Left lung (tissue), 4 donors: ENCODE measurements at regions not wholly inside any gene's neighbourhood (a gene's known extent, or its start where the extent isn't known, plus 50 kb on each side); places are given as distances from the start of the nearest gene placed in this dataset.

Experiments
- ATAC-seq: fragments of 200-7000 bp; cut with Tn5 transposase; one replicate; pipeline ENCODE4 v1.9.1; 2020; ENCODE audit warnings: moderate library complexity
- DNase-seq, 4 donors: peaks; one replicate each; pipeline ENCODE4 v3.0.0-alpha.2; 2013 to 2020
- H3K27ac ChIP-seq, 2 donors: fragments of 200-600 bp; sonication (generic) in 1 of 2; one replicate each; pipeline versions ENCODE4 v1.5.0 to v1.8.0; 2020 to 2021
- H3K27me3 ChIP-seq, 2 donors: fragments of 200-600 bp; sonication (generic) in 1 of 2; one replicate each; pipeline versions ENCODE4 v1.5.0 to v1.8.0; 2020 to 2021
- H3K36me3 ChIP-seq, 2 donors: fragments of 200-600 bp; sonication (generic) in 1 of 2; one replicate each; pipeline versions ENCODE4 v1.5.0 to v1.8.0; 2020 to 2021
- H3K4me1 ChIP-seq, 2 donors: fragments of 200-600 bp; one replicate each; pipeline ENCODE4 v1.8.0; 2021
- H3K4me3 ChIP-seq, 2 donors: fragments of 200-600 bp; sonication (generic) in 1 of 2; one replicate each; pipeline versions ENCODE4 v1.5.0 to v1.8.0; 2020 to 2021; ENCODE audit warnings: mild to moderate bottlenecking in 1 of 2
- H3K9me3 ChIP-seq, 2 donors: fragments of 200-600 bp; sonication (generic) in 1 of 2; one replicate each; pipeline versions ENCODE4 v1.5.0 to v1.8.0; 2020 to 2021
- CTCF ChIP-seq, 2 donors: fragments of 200-600 bp; sonication (generic) in 1 of 2; IDR thresholded peaks; one replicate each; pipeline versions ENCODE4 v1.5.0 to v1.8.0; 2021; ENCODE audit warnings: antibody characterized with exemption in 2 of 2
- intact Hi-C, 2 donors: fragments of 100-400 bp; cut with DNase I; formaldehyde crosslinking; loops; one replicate each; pipeline versions ENCODE4 v1.11.2 to v1.14.2; 2022
- donor health status: DM: no; HTN: yes; CAD: no.
- donor health status: DM: no; HTN: no; CAD: no.

- intact Hi-C loops: no loop called here
- peaks cover 0 to 13% of the 10 kb centered on the region in 2 donors for H3K9me3 ChIP-seq
- no peak overlapping the region for H3K4me3 ChIP-seq
- no peak for TF ChIP-seq CTCF (IDR thresholded peaks at IDR 0.05)
- H3K36me3 ChIP-seq: no peaks in the 10 kb centered on the region
- H3K4me1 ChIP-seq: no peaks in the 10 kb centered on the region
- no peak for ATAC-seq
- DNase-seq: no peak
- H3K27ac ChIP-seq: no peak overlapping the region
- peaks cover 0 to 5% of the 10 kb centered on the region in 2 donors for H3K27me3 ChIP-seq
Measured at GRCh38 chr11:133619397-133619796, 87.1 kb upstream of the OPCML start.

GRCh38 chr11:133618544-133618943, 86.2 kb upstream of the OPCML start:
- no peaks in the 10 kb centered on the region for H3K4me1 ChIP-seq
- no peak overlapping the region for H3K4me3 ChIP-seq
- H3K27ac ChIP-seq: no peak overlapping the region
- TF ChIP-seq CTCF (IDR thresholded peaks at IDR 0.05): no peak
- H3K36me3 ChIP-seq: no peaks in the 10 kb centered on the region
- DNase-seq (no peak), ATAC-seq (no peak)
- H3K9me3 ChIP-seq: peaks cover 0 to 13% of the 10 kb centered on the region in 2 donors
- intact Hi-C loops: no loop called here
- peaks cover 0 to 5% of the 10 kb centered on the region in 2 donors for H3K27me3 ChIP-seq

GRCh38 chr11:133608496-133608895, 76.2 kb upstream of the OPCML start:
- Histone ChIP-seq H3K9me3 (peaks cover 0 to 17% of the 10 kb centered on the region in 2 donors), H3K27me3 (no peaks in the 10 kb centered on the region), H3K4me1 (no peaks in the 10 kb centered on the region), H3K4me3 (no peak overlapping the region), H3K27ac (no peak overlapping the region), H3K36me3 (no peaks in the 10 kb centered on the region)
- no peak for ATAC-seq
- intact Hi-C loops: no loop called here
- TF ChIP-seq CTCF (IDR thresholded peaks at IDR 0.05): no peak
- DNase-seq: no peak

GRCh38 chr11:133606124-133606523, 73.8 kb upstream of the OPCML start:
- no peaks in the 10 kb centered on the region for H3K27me3 ChIP-seq
- intact Hi-C loops: no loop called here
- H3K9me3 ChIP-seq: peaks cover 0 to 10% of the 10 kb centered on the region in 2 donors
- no peak for TF ChIP-seq CTCF (IDR thresholded peaks at IDR 0.05)
- H3K36me3 ChIP-seq: no peaks in the 10 kb centered on the region
- no peak overlapping the region for H3K27ac ChIP-seq
- H3K4me1 ChIP-seq: no peaks in the 10 kb centered on the region
- DNase-seq: no peak
- ATAC-seq: no peak
- H3K4me3 ChIP-seq: no peak overlapping the region

GRCh38 chr11:133605482-133605881, 73.2 kb upstream of the OPCML start:
- Histone ChIP-seq H3K4me1 (no peaks in the 10 kb centered on the region), H3K27me3 (no peaks in the 10 kb centered on the region), H3K27ac (no peak overlapping the region), H3K4me3 (no peak overlapping the region), H3K36me3 (no peaks in the 10 kb centered on the region), H3K9me3 (peaks cover 0 to 10% of the 10 kb centered on the region in 2 donors)
- no peak for TF ChIP-seq CTCF (IDR thresholded peaks at IDR 0.05)
- ATAC-seq (no peak), DNase-seq (no peak)
- intact Hi-C loops: no loop called here
